ENCODE measurements at regions not wholly inside any gene's neighbourhood (a gene's known extent, or its start where the extent isn't known, plus 50 kb on each side); places are given as distances from the start of the nearest gene placed in this dataset.
"Not testable (repeated sequence)": the region's sequence is repeated elsewhere in the genome, so short reads cannot be mapped to it uniquely, and the experiment has no call there.

- peak; percentile 29 for DNase-seq
These were observed 156.3 kb upstream of the PZP start for GRCh38 chr12:9364224-9365176.

GRCh38 chr12:9363145-9363544, 154.9 kb upstream of the PZP start:
- DNase-seq: no peak

GRCh38 chr12:9361879-9362326, 153.7 kb upstream of the PZP start:
- DNase-seq: no peak

- DNase-seq: not testable (repeated sequence)
These were observed 146.0 kb upstream of the PZP start for GRCh38 chr12:9354009-9354754.

- no peak for DNase-seq
These were observed 142.9 kb upstream of the PZP start for GRCh38 chr12:9351136-9351535.

GRCh38 chr12:9349888-9350885, 142.0 kb upstream of the PZP start:
- no peak for DNase-seq

GRCh38 chr12:9348906-9349518, 140.8 kb upstream of the PZP start:
- no peak for DNase-seq

GRCh38 chr12:9347328-9348127, 139.3 kb upstream of the PZP start:
- DNase-seq: no peak

GRCh38 chr12:9346866-9347327, 138.7 kb upstream of the PZP start:
- no peak for DNase-seq

GRCh38 chr12:9345171-9345570, 137.0 kb upstream of the PZP start:
- DNase-seq: no peak

GRCh38 chr12:9344541-9344940, 136.3 kb upstream of the PZP start:
- no peak for DNase-seq

- no peak for DNase-seq
These were observed 135.5 kb upstream of the PZP start for GRCh38 chr12:9343731-9344130.

GRCh38 chr12:9342614-9343353, 134.6 kb upstream of the PZP start:
- no peak for DNase-seq

- DNase-seq: no peak
These were observed 133.0 kb upstream of the PZP start for GRCh38 chr12:9341260-9341585.

GRCh38 chr12:9340422-9341259, 132.4 kb upstream of the PZP start:
- no peak for DNase-seq

GRCh38 chr12:9337656-9338055, 129.5 kb upstream of the PZP start:
- DNase-seq: no peak

GRCh38 chr12:9336375-9337011, 128.3 kb upstream of the PZP start:
- DNase-seq: not testable (repeated sequence)

GRCh38 chr12:9335867-9336266, 127.7 kb upstream of the PZP start:
- no peak for DNase-seq

- no peak for DNase-seq
These were observed 126.8 kb upstream of the PZP start for GRCh38 chr12:9334964-9335363.

Measured in NCI-H82 (cell line).